ENCODE measurements at regions not wholly inside any gene's neighbourhood (a gene's known extent, or its start where the extent isn't known, plus 50 kb on each side); places are given as distances from the start of the nearest gene placed in this dataset.

GRCh38 chr4:147299205-147299604 is 181.7 kb upstream of the EDNRA start:
- TF ChIP-seq EZH2 (IDR thresholded peaks at IDR 0.05) (no peak), POLR2AphosphoS5 (IDR thresholded peaks at IDR 0.05; ENCODE audit: borderline replicate concordance, low read depth, low read length) (no peak), FOXP2 (optimal IDR thresholded peaks at IDR 0.05; ENCODE audit: control extremely low read depth, extremely low read length, insufficient read depth) (no peak)
- no peak overlapping the region for H3K9ac ChIP-seq (ENCODE audit: insufficient read length)
- DNase-seq (ENCODE audit: low read depth, low spot score): no peak

GRCh38 chr4:147303174-147303872 is 177.6 kb upstream of the EDNRA start:
- no peak overlapping the region for H3K27ac ChIP-seq
- DNase-seq (ENCODE audit: low read depth, low spot score): no peak
- no peak overlapping the region for H3K4me3 ChIP-seq
- H3K9ac ChIP-seq (ENCODE audit: insufficient read length): no peak overlapping the region
- H3K36me3 ChIP-seq (ENCODE audit: insufficient read depth, low read length): no peaks in the 10 kb centered on the region
- H3K9me3 ChIP-seq (ENCODE audit: low read depth, low read length): no peaks in the 10 kb centered on the region
- TF ChIP-seq EZH2 (IDR thresholded peaks at IDR 0.05) (no peak), POLR2AphosphoS5 (IDR thresholded peaks at IDR 0.05; ENCODE audit: borderline replicate concordance, low read depth, low read length) (no peak), FOXP2 (optimal IDR thresholded peaks at IDR 0.05; ENCODE audit: control extremely low read depth, extremely low read length, insufficient read depth) (no peak)

More at GRCh38 chr4:147299205-147299604, 181.7 kb upstream of the EDNRA start:
- Histone ChIP-seq H3K27ac (no peak overlapping the region), H3K9me3 (ENCODE audit: low read depth, low read length) (no peaks in the 10 kb centered on the region), H3K4me3 (no peak overlapping the region), H3K36me3 (ENCODE audit: insufficient read depth, low read length) (no peaks in the 10 kb centered on the region)

DNA sequence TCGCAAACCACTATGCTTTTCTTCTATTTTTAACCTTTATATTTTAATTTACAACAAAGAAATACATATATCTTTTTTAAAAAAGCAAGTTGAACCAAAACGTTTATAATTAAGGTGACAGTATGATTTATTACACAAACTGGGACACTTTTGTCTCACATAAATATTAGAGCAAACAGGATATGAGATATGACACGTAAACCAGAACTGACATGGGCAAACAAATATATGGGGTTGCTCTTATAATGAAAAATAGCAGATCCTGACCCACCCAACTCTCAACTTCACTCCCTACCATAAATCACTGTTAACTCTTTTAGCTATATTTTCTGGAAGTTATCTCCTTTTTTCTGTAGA is 177.0 kb upstream of the EDNRA start:
- TF ChIP-seq EZH2 (IDR thresholded peaks at IDR 0.05) (no peak), FOXP2 (optimal IDR thresholded peaks at IDR 0.05; ENCODE audit: control extremely low read depth, extremely low read length, insufficient read depth) (no peak), POLR2AphosphoS5 (IDR thresholded peaks at IDR 0.05; ENCODE audit: borderline replicate concordance, low read depth, low read length) (no peak)
- H3K9ac ChIP-seq (ENCODE audit: insufficient read length): no peak overlapping the region
- H3K36me3 ChIP-seq (ENCODE audit: insufficient read depth, low read length): no peaks in the 10 kb centered on the region
- H3K4me3 ChIP-seq: no peak overlapping the region
- no peak overlapping the region for H3K27ac ChIP-seq
- no peaks in the 10 kb centered on the region for H3K9me3 ChIP-seq (ENCODE audit: low read depth, low read length)
- DNase-seq (ENCODE audit: low read depth, low spot score): no peak

- DNase-seq (ENCODE audit: low read depth, low spot score): no peak
- TF ChIP-seq POLR2AphosphoS5 (IDR thresholded peaks at IDR 0.05; ENCODE audit: borderline replicate concordance, low read depth, low read length) (no peak), FOXP2 (optimal IDR thresholded peaks at IDR 0.05; ENCODE audit: control extremely low read depth, extremely low read length, insufficient read depth) (no peak), EZH2 (IDR thresholded peaks at IDR 0.05) (no peak)
- no peak overlapping the region for H3K27ac ChIP-seq
Measured at GRCh38 chr4:147307896-147308674, 172.8 kb upstream of the EDNRA start.

DNA sequence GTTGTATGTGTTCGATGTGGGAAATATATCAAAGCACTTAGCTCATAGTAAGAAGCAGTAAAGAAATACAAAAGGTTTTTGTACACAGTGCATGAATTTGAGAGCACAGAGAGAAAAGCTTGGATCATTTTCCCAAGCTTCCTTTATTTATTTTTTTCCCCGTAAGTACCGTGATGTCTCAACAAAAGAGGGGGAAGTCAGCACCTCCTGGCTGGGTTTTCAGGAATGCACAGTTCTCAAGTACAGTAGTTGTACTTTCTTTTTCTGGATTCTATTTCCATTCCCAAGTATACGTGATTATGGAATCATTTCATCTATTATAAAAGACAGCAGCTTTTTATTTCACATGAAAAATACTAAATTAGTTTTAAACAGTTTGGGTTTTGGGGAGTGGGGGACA is 171.5 kb upstream of the EDNRA start:
- no peak for DNase-seq (ENCODE audit: low read depth, low spot score)
- Histone ChIP-seq H3K36me3 (ENCODE audit: insufficient read depth, low read length) (no peaks in the 10 kb centered on the region), H3K9ac (ENCODE audit: insufficient read length) (no peak overlapping the region), H3K4me3 (no peak overlapping the region), H3K27ac (no peak overlapping the region), H3K9me3 (ENCODE audit: low read depth, low read length) (no peaks in the 10 kb centered on the region)
- no peak for TF ChIP-seq POLR2AphosphoS5 (IDR thresholded peaks at IDR 0.05; ENCODE audit: borderline replicate concordance, low read depth, low read length)

More at GRCh38 chr4:147307896-147308674, 172.8 kb upstream of the EDNRA start:
- no peaks in the 10 kb centered on the region for H3K9me3 ChIP-seq (ENCODE audit: low read depth, low read length)
- H3K4me3 ChIP-seq: no peak overlapping the region
- no peaks in the 10 kb centered on the region for H3K36me3 ChIP-seq (ENCODE audit: insufficient read depth, low read length)
- no peak overlapping the region for H3K9ac ChIP-seq (ENCODE audit: insufficient read length)

- TF ChIP-seq EZH2 (IDR thresholded peaks at IDR 0.05): no peak
- H3K27ac ChIP-seq: no peak overlapping the region
- no peak overlapping the region for H3K4me3 ChIP-seq
- no peaks in the 10 kb centered on the region for H3K36me3 ChIP-seq (ENCODE audit: insufficient read depth, low read length)
- no peaks in the 10 kb centered on the region for H3K9me3 ChIP-seq (ENCODE audit: low read depth, low read length)
- H3K9ac ChIP-seq (ENCODE audit: insufficient read length): no peak overlapping the region
- no peak for DNase-seq (ENCODE audit: low read depth, low spot score)
Measured at GRCh38 chr4:147310312-147310711, 170.6 kb upstream of the EDNRA start.

- H3K9ac ChIP-seq (ENCODE audit: insufficient read length): peak overlapping the region; percentile 43
- H3K9me3 ChIP-seq (ENCODE audit: low read depth, low read length): no peaks in the 10 kb centered on the region
- peak overlapping the region; percentile 62 for H3K4me3 ChIP-seq
- TF ChIP-seq POLR2AphosphoS5 (IDR thresholded peaks at IDR 0.05; ENCODE audit: borderline replicate concordance, low read depth, low read length) (no peak), EZH2 (IDR thresholded peaks at IDR 0.05) (no peak), FOXP2 (optimal IDR thresholded peaks at IDR 0.05; ENCODE audit: control extremely low read depth, extremely low read length, insufficient read depth) (no peak)
- peak overlapping the region; percentile 94 for H3K27ac ChIP-seq
- DNase-seq (ENCODE audit: low read depth, low spot score): no peak
- no peaks in the 10 kb centered on the region for H3K36me3 ChIP-seq (ENCODE audit: insufficient read depth, low read length)
Measured at GRCh38 chr4:147311956-147312355, 168.9 kb upstream of the EDNRA start.

DNA sequence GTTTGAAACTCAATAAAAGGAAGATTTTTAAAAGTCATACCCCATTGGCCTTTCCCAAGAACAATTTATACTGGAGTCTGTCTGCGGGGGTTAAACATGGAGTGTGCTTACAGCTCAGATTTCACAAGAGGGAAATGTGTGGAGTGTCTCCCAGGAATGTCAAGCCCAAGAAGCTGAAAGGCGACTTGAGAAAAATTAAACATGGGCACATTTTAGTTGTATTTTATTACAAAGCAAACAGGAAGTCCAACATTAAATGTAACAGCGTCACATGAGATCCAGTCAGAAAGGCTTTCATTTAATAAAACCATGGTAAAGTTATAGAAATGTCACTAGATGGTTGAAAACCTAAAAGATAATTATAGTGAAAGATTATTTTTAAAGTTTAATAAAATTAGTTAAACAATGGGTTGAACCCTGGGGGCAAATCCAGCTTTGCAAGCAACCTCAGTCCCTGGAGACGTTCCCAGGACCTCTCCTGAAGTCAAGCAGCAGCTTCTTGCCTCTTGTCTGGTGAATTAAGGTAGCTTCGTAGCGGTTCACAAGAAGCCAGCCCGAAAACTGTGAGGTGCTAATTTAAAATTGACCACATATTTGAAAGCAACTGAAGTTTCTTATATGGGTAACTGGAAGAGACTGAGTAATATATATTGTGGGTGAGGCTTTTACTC is 168.4 kb upstream of the EDNRA start:
- TF ChIP-seq EZH2 (IDR thresholded peaks at IDR 0.05): no peak
- TF ChIP-seq POLR2AphosphoS5 (IDR thresholded peaks at IDR 0.05; ENCODE audit: borderline replicate concordance, low read depth, low read length): peak; percentile 22; the same call in 1 of the 2 replicates
- Histone ChIP-seq H3K27ac (peak overlapping the region; percentile 94), H3K9ac (ENCODE audit: insufficient read length) (peak overlapping the region; percentile 43), H3K9me3 (ENCODE audit: low read depth, low read length) (no peaks in the 10 kb centered on the region), H3K36me3 (ENCODE audit: insufficient read depth, low read length) (no peaks in the 10 kb centered on the region), H3K4me3 (peak overlapping the region; percentile 62)
- peak; percentile 91 for DNase-seq (ENCODE audit: low read depth, low spot score)
